Spleen (tissue), 7 donors: ENCODE measurements at regions not wholly inside any gene's neighbourhood (a gene's known extent, or its start where the extent isn't known, plus 50 kb on each side); places are given as distances from the start of the nearest gene placed in this dataset.
"Not testable (repeated sequence)": the region's sequence is repeated elsewhere in the genome, so short reads cannot be mapped to it uniquely, and the experiment has no call there.

Source experiments
- CTCF ChIP-seq, 11 experiments: fragments of 200-600 bp in 7 of 11; fragments of 450-650 bp in 4 of 11; sonication (generic) in 4 of 11; IDR thresholded peaks in 8 of 11; conservative IDR thresholded peaks in 3 of 11; 1 replicate in 7 of 11; 2 replicates in 4 of 11; pipeline versions ENCODE4 v1.4.0 to v1.8.0; 2016 to 2021; ENCODE audit warnings: antibody characterized with exemption in 11 of 11, inconsistent platforms in 4 of 11, mild to moderate bottlenecking in 1 of 11
- POLR2A ChIP-seq, 3 donors: fragments of 450-650 bp; IDR thresholded peaks; one replicate each; pipeline ENCODE4 v1.5.1; 2017; ENCODE audit warnings: antibody characterized with exemption in 3 of 3, mild to moderate bottlenecking in 1 of 3
- donor health status: DM: no; HTN: no; CAD: no; lungs with moderate emphysema.
- donor health status: DM: no; HTN: no; CAD: no.
- donor health status: DM: no; HTN: no; CAD: no.

- not testable (repeated sequence) for TF ChIP-seq POLR2A (IDR thresholded peaks at IDR 0.05); CTCF (IDR thresholded peaks at IDR 0.05 in 8 of 11, conservative IDR thresholded peaks at IDR 0.05 in 3 of 11)
Observed at GRCh38 chr6:22376293-22376692, 79.5 kb upstream of the PRL start.
